K562 (cell line): ENCODE measurements at regions not wholly inside any gene's neighbourhood (a gene's known extent, or its start where the extent isn't known, plus 50 kb on each side); places are given as distances from the start of the nearest gene placed in this dataset.

Experiments used
- BRCA1 ChIP-seq, 2 experiments: fragments of 450-650 bp in 1 of 2; sonication (generic) in 1 of 2; formaldehyde crosslinking in 1 of 2; IDR thresholded peaks; 2 replicates each; pipeline versions ENCODE4 v1.5.0 to v1.6.1; 2017 to 2020; ENCODE audit warnings: mild to moderate bottlenecking in 1 of 2, missing genetic modification reagents in 1 of 2
- C11orf30 ChIP-seq: fragments of 450-650 bp; IDR thresholded peaks from 2 replicates; pipeline ENCODE4 v1.6.1; 2016; ENCODE audit warnings: low read depth, mild to moderate bottlenecking
- CBX8 ChIP-seq: fragments of 200-600 bp; sonication (generic); IDR thresholded peaks from 2 replicates; pipeline ENCODE4 v1.6.1; 2012; ENCODE audit warnings: borderline replicate concordance, mixed run types, low read depth, mild to moderate bottlenecking, moderate library complexity, mixed read lengths, low read length, control low read depth, inconsistent platforms; ENCODE audit not compliant: poor library complexity, severe bottlenecking; ENCODE audit errors: extremely low read depth
- CHD1 ChIP-seq: fragments of 200-600 bp; sonication (generic); IDR thresholded peaks from one replicate; pipeline ENCODE4 v1.6.1; 2012; ENCODE audit warnings: mild to moderate bottlenecking, moderate library complexity, low read length, inconsistent platforms
- CLOCK ChIP-seq: fragments of 250-450 bp; sonication (Bioruptor Pico); IDR thresholded peaks from 2 replicates; pipeline ENCODE4 v1.4.0; 2020; ENCODE audit warnings: mild to moderate bottlenecking, moderate library complexity, borderline replicate concordance
- HES1 ChIP-seq: fragments of 450-650 bp; IDR thresholded peaks from 2 replicates; pipeline ENCODE4 v1.6.1; 2016; ENCODE audit warnings: low read depth, mild to moderate bottlenecking, moderate library complexity
- HMG20A ChIP-seq: fragments of 450-650 bp; formaldehyde crosslinking; conservative IDR thresholded peaks from 2 replicates; pipeline ENCODE4 v1.4.0; 2020; ENCODE audit warnings: mild to moderate bottlenecking, mixed read lengths
- KDM2B ChIP-seq: fragments of 250-450 bp; sonication (Bioruptor Pico); IDR thresholded peaks from 2 replicates; pipeline ENCODE4 v1.8.0; 2021; ENCODE audit warnings: mild to moderate bottlenecking, moderate library complexity
- POLR2B ChIP-seq: fragments of 450-650 bp; IDR thresholded peaks from 2 replicates; pipeline ENCODE4 v1.6.1; 2018; ENCODE audit warnings: low read depth; ENCODE audit not compliant: partially characterized antibody
- PRPF4 ChIP-seq: fragments of 200-400 bp; formaldehyde crosslinking; IDR thresholded peaks from one replicate; pipeline ENCODE4 v1.6.1; 2017; ENCODE audit warnings: low read length, low read depth, mild to moderate bottlenecking; ENCODE audit not compliant: insufficient read depth, poor library complexity, severe bottlenecking
- SMC3 ChIP-seq: conservative IDR thresholded peaks from 2 replicates; pipeline ENCODE4 v1.6.1; 2011; ENCODE audit warnings: low read depth, low read length, improper control_type of control experiment; ENCODE audit not compliant: insufficient read depth
- ZC3H8 ChIP-seq: fragments of 450-650 bp; IDR thresholded peaks from 2 replicates; pipeline ENCODE4 v1.6.1; 2017
- ZMIZ1 ChIP-seq, 2 experiments: fragments of 150-350 bp in 1 of 2; IDR thresholded peaks; 2 replicates each; pipeline ENCODE4 v1.6.1; 2012 to 2016; ENCODE audit warnings: low read depth in 2 of 2, low read length in 2 of 2, mild to moderate bottlenecking in 1 of 2, moderate library complexity in 1 of 2
- ZNF436 ChIP-seq: fragments of 250-450, 450-650 bp; sonication (Bioruptor Pico); formaldehyde crosslinking; IDR thresholded peaks from 2 replicates; pipeline ENCODE4 v1.7.0; 2020; ENCODE audit warnings: mild to moderate bottlenecking
- ZNF609 ChIP-seq: sonication (generic); formaldehyde crosslinking; IDR thresholded peaks from 2 replicates; pipeline ENCODE4 v1.8.1; 2023; ENCODE audit warnings: missing genetic modification reagents, mild to moderate bottlenecking, borderline replicate concordance

- no peak for TF ChIP-seq PRPF4
- TF ChIP-seq CHD1: no peak
- TF ChIP-seq ZMIZ1 (IDR thresholded peaks at IDR 0.05; ENCODE audit: low read depth in 2 of 2, low read length in 2 of 2): no peak
- no peak for TF ChIP-seq HMG20A (CRISPR knock-in tag)
- no peak for TF ChIP-seq ZC3H8
- no peak for TF ChIP-seq KDM2B (CRISPR knock-in tag)
- peak; percentile 84 for TF ChIP-seq C11orf30
- no peak for TF ChIP-seq SMC3
- TF ChIP-seq ZNF436 (CRISPR knock-in tag): no peak
- TF ChIP-seq ZNF609 (CRISPR knock-in tag): no peak
- TF ChIP-seq CBX8: no peak
- TF ChIP-seq HES1: 0 out of 2 replicates have a peak, but pooled peaks have one; percentile 41
- no peak for TF ChIP-seq CLOCK (CRISPR knock-in tag)
- no peak for TF ChIP-seq BRCA1 (IDR thresholded peaks at IDR 0.05)
- TF ChIP-seq BRCA1 (CRISPR knock-in tag; IDR thresholded peaks at IDR 0.05): no peak
- no peak for TF ChIP-seq POLR2B
Observed at GRCh38 chr2:74036450-74037195, 51.9 kb downstream of the TET3 start (continued).
